ENCODE measurements at regions not wholly inside any gene's neighbourhood (a gene's known extent, or its start where the extent isn't known, plus 50 kb on each side); places are given as distances from the start of the nearest gene placed in this dataset.

DNA sequence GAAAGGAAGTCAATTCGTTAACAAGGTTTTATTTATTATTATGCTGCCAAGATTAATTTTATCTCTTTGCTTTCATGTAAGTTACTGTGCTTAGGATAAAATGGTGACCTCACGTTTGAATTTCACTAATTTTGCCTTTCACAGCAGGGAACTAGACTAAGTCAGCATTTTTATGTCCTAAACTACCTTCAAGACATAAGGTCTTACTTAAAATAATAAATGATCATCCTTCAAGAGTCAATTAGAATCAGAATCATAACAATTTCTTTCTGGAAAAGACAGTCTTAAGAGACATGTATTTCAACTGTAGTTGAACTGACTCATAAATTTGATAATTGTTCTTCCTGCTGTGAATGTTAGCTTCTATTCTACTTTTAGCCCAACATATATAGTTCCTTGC is 893.8 kb downstream of the KCNJ2 start:
- no peak for TF ChIP-seq EZH2 (IDR thresholded peaks at IDR 0.05; ENCODE audit: borderline replicate concordance, low read depth, low read length, poor library complexity, severe bottlenecking)
- TF ChIP-seq, protein P1, sequence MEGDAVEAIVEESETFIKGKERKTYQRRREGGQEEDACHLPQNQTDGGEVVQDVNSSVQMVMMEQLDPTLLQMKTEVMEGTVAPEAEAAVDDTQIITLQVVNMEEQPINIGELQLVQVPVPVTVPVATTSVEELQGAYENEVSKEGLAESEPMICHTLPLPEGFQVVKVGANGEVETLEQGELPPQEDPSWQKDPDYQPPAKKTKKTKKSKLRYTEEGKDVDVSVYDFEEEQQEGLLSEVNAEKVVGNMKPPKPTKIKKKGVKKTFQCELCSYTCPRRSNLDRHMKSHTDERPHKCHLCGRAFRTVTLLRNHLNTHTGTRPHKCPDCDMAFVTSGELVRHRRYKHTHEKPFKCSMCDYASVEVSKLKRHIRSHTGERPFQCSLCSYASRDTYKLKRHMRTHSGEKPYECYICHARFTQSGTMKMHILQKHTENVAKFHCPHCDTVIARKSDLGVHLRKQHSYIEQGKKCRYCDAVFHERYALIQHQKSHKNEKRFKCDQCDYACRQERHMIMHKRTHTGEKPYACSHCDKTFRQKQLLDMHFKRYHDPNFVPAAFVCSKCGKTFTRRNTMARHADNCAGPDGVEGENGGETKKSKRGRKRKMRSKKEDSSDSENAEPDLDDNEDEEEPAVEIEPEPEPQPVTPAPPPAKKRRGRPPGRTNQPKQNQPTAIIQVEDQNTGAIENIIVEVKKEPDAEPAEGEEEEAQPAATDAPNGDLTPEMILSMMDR (conservative IDR thresholded peaks at IDR 0.05; ENCODE audit: low read depth, low read length) = no peak
